Tibial artery (tissue), 4 donors: ENCODE measurements at regions not wholly inside any gene's neighbourhood (a gene's known extent, or its start where the extent isn't known, plus 50 kb on each side); places are given as distances from the start of the nearest gene placed in this dataset.

Source experiments
- DNase-seq, 2 donors: peaks; one replicate each; pipeline ENCODE4 v3.0.0-alpha.2; 2019
- H3K27ac ChIP-seq, 2 donors: fragments of 200-600 bp; sonication (generic) in 1 of 2; 1 replicate in 1 of 2; 2 replicates in 1 of 2; pipeline ENCODE4 v1.5.1; 2018 to 2019; ENCODE audit warnings: mild to moderate bottlenecking in 1 of 2
- H3K27me3 ChIP-seq, 2 donors: fragments of 200-600 bp; sonication (generic) in 1 of 2; one replicate each; pipeline versions ENCODE4 v1.5.1 to v1.6.0; 2016 to 2019
- H3K36me3 ChIP-seq, 3 donors: fragments of 200-600 bp; sonication (generic) in 2 of 3; one replicate each; pipeline ENCODE4 v1.5.1; 2016 to 2019; ENCODE audit warnings: mild to moderate bottlenecking in 2 of 3
- H3K4me1 ChIP-seq, 4 donors: fragments of 200-600 bp; sonication (generic) in 2 of 4; 1 replicate in 3 of 4; 2 replicates in 1 of 4; pipeline ENCODE4 v1.5.1; 2016 to 2019
- H3K4me3 ChIP-seq, 2 donors: fragments of 200-600 bp; sonication (generic) in 1 of 2; 1 replicate in 1 of 2; 2 replicates in 1 of 2; pipeline ENCODE4 v1.5.1; 2018 to 2019; ENCODE audit warnings: mild to moderate bottlenecking in 2 of 2
- H3K9me3 ChIP-seq, 3 donors: fragments of 200-600 bp; sonication (generic) in 1 of 3; one replicate each; pipeline ENCODE4 v1.5.1; 2016 to 2019
- CTCF ChIP-seq, 2 experiments: fragments of 200-600 bp in 1 of 2; fragments of 450-650 bp in 1 of 2; IDR thresholded peaks; one replicate each; pipeline ENCODE4 v1.5.1; 2017 to 2019; ENCODE audit warnings: antibody characterized with exemption in 2 of 2, mild to moderate bottlenecking in 1 of 2, moderate library complexity in 1 of 2
- intact Hi-C: fragments of 100-400 bp; cut with DNase I; formaldehyde crosslinking; loops from one replicate; pipeline ENCODE4 v1.15.0; 2023; ENCODE audit warnings: low total_unique reads

- intact Hi-C loops, result no loop called here
- no peak for TF ChIP-seq CTCF (IDR thresholded peaks at IDR 0.05)
- DNase-seq, result no peak
- no peaks in the 10 kb centered on the region for H3K36me3 ChIP-seq
- no peaks in the 10 kb centered on the region for H3K4me1 ChIP-seq
- H3K27me3 ChIP-seq, result no peaks in the 10 kb centered on the region
- H3K4me3 ChIP-seq, result no peak overlapping the region
- no peaks in the 10 kb centered on the region for H3K9me3 ChIP-seq
- no peak overlapping the region for H3K27ac ChIP-seq
Measured at GRCh38 chr6:9056556-9056955, 621.2 kb upstream of the SLC35B3 start.

GRCh38 chr6:9044426-9044825 lies 609.1 kb upstream of the SLC35B3 start:
- intact Hi-C loops, result no loop called here
- Histone ChIP-seq H3K27me3 (no peaks in the 10 kb centered on the region), H3K4me3 (no peak overlapping the region), H3K27ac (no peak overlapping the region), H3K4me1 (no peaks in the 10 kb centered on the region), H3K36me3 (no peaks in the 10 kb centered on the region), H3K9me3 (peaks cover 0 to 8% (median 0%) of the 10 kb centered on the region in 3 donors)
- TF ChIP-seq CTCF (IDR thresholded peaks at IDR 0.05), result no peak
- DNase-seq, result no peak

GRCh38 chr6:9040718-9041117 lies 605.4 kb upstream of the SLC35B3 start:
- H3K9me3 ChIP-seq, result peaks cover 0 to 8% (median 0%) of the 10 kb centered on the region in 3 donors
- DNase-seq, result no peak

GRCh38 chr6:9039258-9039657 lies 603.9 kb upstream of the SLC35B3 start:
- Histone ChIP-seq H3K27ac (no peak overlapping the region), H3K4me3 (no peak overlapping the region), H3K4me1 (no peaks in the 10 kb centered on the region), H3K9me3 (peaks cover 0 to 8% (median 0%) of the 10 kb centered on the region in 3 donors), H3K36me3 (no peaks in the 10 kb centered on the region), H3K27me3 (no peaks in the 10 kb centered on the region)
- no peak for TF ChIP-seq CTCF (IDR thresholded peaks at IDR 0.05)
- DNase-seq, result no peak
- intact Hi-C loops, result no loop called here

More at GRCh38 chr6:9040718-9041117, 605.4 kb upstream of the SLC35B3 start:
- no peaks in the 10 kb centered on the region for H3K36me3 ChIP-seq
- TF ChIP-seq CTCF (IDR thresholded peaks at IDR 0.05), result no peak
- intact Hi-C loops, result no loop called here
- no peaks in the 10 kb centered on the region for H3K4me1 ChIP-seq
- H3K27me3 ChIP-seq, result no peaks in the 10 kb centered on the region
- no peak overlapping the region for H3K4me3 ChIP-seq
- no peak overlapping the region for H3K27ac ChIP-seq

- H3K9me3 ChIP-seq, result no peaks in the 10 kb centered on the region
- intact Hi-C loops, result no loop called here
- no peak for TF ChIP-seq CTCF (IDR thresholded peaks at IDR 0.05)
- H3K4me3 ChIP-seq, result no peak overlapping the region
- no peaks in the 10 kb centered on the region for H3K36me3 ChIP-seq
- H3K27ac ChIP-seq, result no peak overlapping the region
- no peaks in the 10 kb centered on the region for H3K27me3 ChIP-seq
- no peaks in the 10 kb centered on the region for H3K4me1 ChIP-seq
- DNase-seq, result no peak
Measured at GRCh38 chr6:9028086-9028485, 592.7 kb upstream of the SLC35B3 start.

GRCh38 chr6:9025796-9026394 lies 590.5 kb upstream of the SLC35B3 start:
- no peaks in the 10 kb centered on the region for H3K36me3 ChIP-seq
- DNase-seq, result no peak
- TF ChIP-seq CTCF (IDR thresholded peaks at IDR 0.05), result no peak
- H3K4me3 ChIP-seq, result no peak overlapping the region
- H3K4me1 ChIP-seq, result no peaks in the 10 kb centered on the region
- no peaks in the 10 kb centered on the region for H3K9me3 ChIP-seq
- intact Hi-C loops, result no loop called here
- H3K27ac ChIP-seq, result no peak overlapping the region
- H3K27me3 ChIP-seq, result no peaks in the 10 kb centered on the region
